ENCODE measurements at regions not wholly inside any gene's neighbourhood (a gene's known extent, or its start where the extent isn't known, plus 50 kb on each side); places are given as distances from the start of the nearest gene placed in this dataset.

DNA sequence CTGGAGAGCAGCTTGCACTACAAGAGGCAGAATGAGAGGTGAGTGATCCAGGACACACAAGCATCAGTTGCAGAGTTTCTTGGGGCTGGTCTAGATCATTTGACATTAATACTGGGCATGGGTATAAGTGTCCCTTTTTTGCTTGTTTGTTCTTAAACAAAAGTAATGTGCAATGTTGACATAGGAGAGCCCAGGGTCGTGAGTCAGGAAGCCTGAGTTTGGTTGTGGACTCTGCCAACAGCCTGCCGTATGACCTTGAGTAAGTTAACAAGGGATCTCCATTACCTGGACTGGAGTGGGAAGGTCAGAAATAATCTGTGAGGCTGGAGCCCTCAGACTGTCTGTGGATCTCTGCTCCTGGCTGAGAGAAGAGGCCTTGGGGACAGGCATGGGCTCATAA, 170.3 kb downstream of the KCNA5 start:
- Mint-ChIP-seq H3K9me3 (no peaks in the 10 kb centered on the region), H3K4me3 (no peak overlapping the region), H3K27ac (no peak overlapping the region)

DNA sequence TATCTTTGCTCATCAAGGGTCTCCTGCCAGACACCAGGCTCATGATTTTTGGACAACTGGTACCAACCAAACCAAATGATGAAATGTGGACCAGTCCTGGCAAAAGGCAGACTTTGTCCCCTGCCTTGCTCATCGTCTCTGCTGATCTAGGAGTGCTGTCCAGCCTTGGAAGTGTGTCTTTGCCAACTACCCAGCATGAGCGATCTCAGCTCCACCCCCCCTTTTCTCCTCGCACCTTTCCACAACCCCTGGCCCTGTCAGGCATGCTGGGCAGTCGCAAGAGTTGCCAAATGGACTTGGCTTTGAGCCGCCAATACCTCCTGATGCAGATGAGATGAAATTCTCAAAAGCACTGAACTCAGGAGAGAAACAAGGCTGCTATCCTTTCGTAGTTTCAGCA, 174.3 kb downstream of the KCNA5 start:
- TF ChIP-seq, protein P1, sequence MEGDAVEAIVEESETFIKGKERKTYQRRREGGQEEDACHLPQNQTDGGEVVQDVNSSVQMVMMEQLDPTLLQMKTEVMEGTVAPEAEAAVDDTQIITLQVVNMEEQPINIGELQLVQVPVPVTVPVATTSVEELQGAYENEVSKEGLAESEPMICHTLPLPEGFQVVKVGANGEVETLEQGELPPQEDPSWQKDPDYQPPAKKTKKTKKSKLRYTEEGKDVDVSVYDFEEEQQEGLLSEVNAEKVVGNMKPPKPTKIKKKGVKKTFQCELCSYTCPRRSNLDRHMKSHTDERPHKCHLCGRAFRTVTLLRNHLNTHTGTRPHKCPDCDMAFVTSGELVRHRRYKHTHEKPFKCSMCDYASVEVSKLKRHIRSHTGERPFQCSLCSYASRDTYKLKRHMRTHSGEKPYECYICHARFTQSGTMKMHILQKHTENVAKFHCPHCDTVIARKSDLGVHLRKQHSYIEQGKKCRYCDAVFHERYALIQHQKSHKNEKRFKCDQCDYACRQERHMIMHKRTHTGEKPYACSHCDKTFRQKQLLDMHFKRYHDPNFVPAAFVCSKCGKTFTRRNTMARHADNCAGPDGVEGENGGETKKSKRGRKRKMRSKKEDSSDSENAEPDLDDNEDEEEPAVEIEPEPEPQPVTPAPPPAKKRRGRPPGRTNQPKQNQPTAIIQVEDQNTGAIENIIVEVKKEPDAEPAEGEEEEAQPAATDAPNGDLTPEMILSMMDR (IDR thresholded peaks at IDR 0.05): no peak
- Mint-ChIP-seq H3K9me3 (no peaks in the 10 kb centered on the region), H3K36me3 (ENCODE audit: low read depth) (no peaks in the 10 kb centered on the region), H3K4me3 (no peak overlapping the region), H3K4me1 (ENCODE audit: low read depth) (no peaks in the 10 kb centered on the region), H3K27me3 (ENCODE audit: insufficient read depth) (peaks cover 32% of the 10 kb centered on the region), H3K27ac (no peak overlapping the region)
- no peak for DNase-seq

More for the DNA sequence above, 170.3 kb downstream of the KCNA5 start:
- no peak for DNase-seq
- Mint-ChIP-seq H3K36me3 (ENCODE audit: low read depth) (no peaks in the 10 kb centered on the region), H3K27me3 (ENCODE audit: insufficient read depth) (peaks cover 32% of the 10 kb centered on the region), H3K4me1 (ENCODE audit: low read depth) (no peaks in the 10 kb centered on the region)
- TF ChIP-seq, protein P1 (IDR thresholded peaks at IDR 0.05): no peak

DNA sequence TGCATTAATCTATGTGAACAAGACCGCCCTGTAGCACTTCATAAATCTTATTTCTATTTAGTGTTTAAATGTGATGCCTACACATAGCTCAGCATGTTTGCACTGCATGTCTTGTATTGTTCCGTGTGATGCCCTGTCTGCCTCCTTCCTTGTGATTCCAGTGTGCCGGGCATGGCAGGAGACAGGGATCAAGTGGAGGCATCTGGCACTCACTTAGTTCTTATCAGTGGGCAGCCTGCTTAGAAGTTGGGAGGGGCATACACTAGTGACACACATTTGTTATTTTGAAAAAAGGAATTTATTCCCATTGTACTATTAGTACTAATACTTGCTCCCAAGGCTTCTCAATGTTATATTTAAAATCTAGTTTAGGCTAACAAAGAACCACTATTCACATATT, 176.4 kb downstream of the KCNA5 start:
- Mint-ChIP-seq H3K27me3 (ENCODE audit: insufficient read depth) (peaks cover 37% of the 10 kb centered on the region), H3K4me3 (no peak overlapping the region), H3K4me1 (ENCODE audit: low read depth) (no peaks in the 10 kb centered on the region), H3K36me3 (ENCODE audit: low read depth) (no peaks in the 10 kb centered on the region), H3K27ac (no peak overlapping the region), H3K9me3 (no peaks in the 10 kb centered on the region)
- DNase-seq: no peak
- TF ChIP-seq, protein P1 (IDR thresholded peaks at IDR 0.05): no peak

DNA sequence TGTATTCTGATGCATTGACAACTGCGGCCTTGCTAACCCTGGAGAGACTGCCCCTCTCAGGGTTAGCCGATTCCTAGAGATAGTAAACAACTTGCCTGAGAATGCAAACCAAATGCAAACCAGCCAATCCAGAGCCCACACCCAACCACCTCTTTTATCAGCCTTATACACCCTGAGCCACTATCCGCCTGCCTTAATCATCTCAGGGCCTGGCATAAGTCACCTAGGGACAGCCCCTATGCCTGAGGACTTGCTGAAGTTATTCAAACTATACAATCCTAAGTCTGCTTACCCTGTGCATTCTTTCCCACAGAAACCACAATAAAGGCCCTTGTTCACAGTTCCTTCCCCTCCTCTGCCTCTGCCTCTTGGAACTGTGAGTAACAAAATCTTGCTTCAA, 177.2 kb downstream of the KCNA5 start:
- no peaks in the 10 kb centered on the region for H3K36me3 Mint-ChIP-seq (ENCODE audit: low read depth)
- TF ChIP-seq, protein P1 (IDR thresholded peaks at IDR 0.05): no peak
- no peaks in the 10 kb centered on the region for H3K9me3 Mint-ChIP-seq
- H3K4me1 Mint-ChIP-seq (ENCODE audit: low read depth): no peaks in the 10 kb centered on the region
- peaks cover 38% of the 10 kb centered on the region for H3K27me3 Mint-ChIP-seq (ENCODE audit: insufficient read depth)
- DNase-seq: no peak
- no peak overlapping the region for H3K27ac Mint-ChIP-seq
- H3K4me3 Mint-ChIP-seq: no peak overlapping the region

DNA sequence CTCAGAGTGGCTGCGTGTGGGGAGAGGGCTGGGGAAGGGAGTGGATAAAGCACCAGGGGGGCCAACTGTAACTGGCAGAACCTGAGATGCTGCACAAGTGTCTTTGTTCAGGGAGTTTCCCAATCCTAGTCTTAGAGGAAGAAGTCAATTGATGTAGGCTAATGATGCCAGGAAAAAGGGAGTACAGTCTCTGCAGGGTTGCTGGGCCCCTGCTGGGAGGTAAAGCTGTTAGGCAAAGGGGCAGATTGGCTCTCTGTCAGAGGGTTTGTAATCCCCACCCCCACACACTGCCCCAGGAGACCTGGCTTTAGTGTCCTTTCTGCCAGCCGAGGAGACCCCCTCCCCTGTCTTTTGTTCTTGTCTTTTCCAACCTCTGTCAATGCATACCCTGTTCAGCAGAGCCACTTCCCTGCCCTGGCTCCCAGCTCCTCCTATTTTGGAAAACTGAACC, 178.4 kb downstream of the KCNA5 start:
- Mint-ChIP-seq H3K27me3 (ENCODE audit: insufficient read depth) (peaks cover 38% of the 10 kb centered on the region), H3K9me3 (no peaks in the 10 kb centered on the region), H3K4me3 (no peak overlapping the region), H3K4me1 (ENCODE audit: low read depth) (no peaks in the 10 kb centered on the region), H3K36me3 (ENCODE audit: low read depth) (no peaks in the 10 kb centered on the region), H3K27ac (no peak overlapping the region)
- TF ChIP-seq, protein P1 (IDR thresholded peaks at IDR 0.05): no peak
- no peak for DNase-seq

DNA sequence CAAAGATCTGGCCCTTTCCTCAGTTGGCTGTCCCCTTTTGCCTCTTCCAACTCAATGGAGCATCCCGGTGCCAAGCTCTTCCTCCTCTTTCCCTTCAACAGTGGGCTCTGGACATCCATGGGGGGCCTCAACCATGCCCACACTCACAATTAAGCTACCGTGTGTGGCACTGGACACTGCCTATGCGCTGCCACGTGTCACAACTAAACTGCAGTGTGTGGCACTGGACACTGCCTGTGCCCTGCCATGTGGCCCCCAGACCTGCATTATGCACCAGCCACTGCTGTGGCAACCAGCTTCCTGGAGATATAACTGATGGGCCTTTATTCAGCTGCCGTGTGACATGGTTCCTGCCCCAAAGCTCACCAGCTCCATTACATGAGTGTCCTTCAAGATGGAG, 179.1 kb downstream of the KCNA5 start:
- H3K36me3 Mint-ChIP-seq (ENCODE audit: low read depth): no peaks in the 10 kb centered on the region
- no peaks in the 10 kb centered on the region for H3K9me3 Mint-ChIP-seq
- peaks cover 39% of the 10 kb centered on the region for H3K27me3 Mint-ChIP-seq (ENCODE audit: insufficient read depth)
- TF ChIP-seq, protein P1 (IDR thresholded peaks at IDR 0.05): no peak
- no peaks in the 10 kb centered on the region for H3K4me1 Mint-ChIP-seq (ENCODE audit: low read depth)
- DNase-seq: no peak
- no peak overlapping the region for H3K4me3 Mint-ChIP-seq
- H3K27ac Mint-ChIP-seq: no peak overlapping the region
